T-helper 1 cell (primary cell): ENCODE measurements at regions not wholly inside any gene's neighbourhood (a gene's known extent, or its start where the extent isn't known, plus 50 kb on each side); places are given as distances from the start of the nearest gene placed in this dataset.

Source experiments
- DNase-seq, 5 donors: peaks; one replicate each; pipeline ENCODE4 v3.0.0-alpha.2; 2012 to 2020

- DNase-seq: no peak
Observed at GRCh38 chr17:79680318-79680695, 50.4 kb upstream of the ENPP7 start.

GRCh38 chr17:79679631-79680317, 51.0 kb upstream of the ENPP7 start:
- peak in 1 of 5 donors; percentile 25 for DNase-seq

DNA sequence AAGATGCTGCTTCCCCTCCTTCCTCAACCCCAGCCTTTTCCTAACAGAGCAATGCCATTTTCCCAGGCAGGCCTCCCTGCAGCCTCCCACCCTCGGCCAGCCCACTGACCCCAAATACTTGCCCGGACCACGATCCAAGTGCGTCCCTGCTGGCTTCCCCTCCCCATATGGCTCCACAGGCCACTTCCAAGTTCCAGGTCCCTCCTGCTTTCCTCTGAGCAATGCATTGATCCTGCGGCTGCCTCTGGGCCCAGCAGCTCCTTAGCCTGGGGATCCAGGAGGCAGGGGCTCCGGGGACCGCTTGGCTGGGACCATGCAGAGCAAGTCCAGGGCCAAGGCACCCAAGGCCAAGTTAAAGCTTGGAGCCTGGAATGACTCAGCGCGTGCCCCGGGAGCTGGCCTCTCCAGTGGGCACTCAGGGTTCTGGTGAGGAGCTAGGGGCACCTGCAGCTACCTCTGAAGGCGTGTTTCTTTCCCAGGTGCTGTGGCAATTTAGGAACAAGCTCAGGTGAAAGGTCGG, 51.9 kb upstream of the ENPP7 start:
- DNase-seq: no peak

DNA sequence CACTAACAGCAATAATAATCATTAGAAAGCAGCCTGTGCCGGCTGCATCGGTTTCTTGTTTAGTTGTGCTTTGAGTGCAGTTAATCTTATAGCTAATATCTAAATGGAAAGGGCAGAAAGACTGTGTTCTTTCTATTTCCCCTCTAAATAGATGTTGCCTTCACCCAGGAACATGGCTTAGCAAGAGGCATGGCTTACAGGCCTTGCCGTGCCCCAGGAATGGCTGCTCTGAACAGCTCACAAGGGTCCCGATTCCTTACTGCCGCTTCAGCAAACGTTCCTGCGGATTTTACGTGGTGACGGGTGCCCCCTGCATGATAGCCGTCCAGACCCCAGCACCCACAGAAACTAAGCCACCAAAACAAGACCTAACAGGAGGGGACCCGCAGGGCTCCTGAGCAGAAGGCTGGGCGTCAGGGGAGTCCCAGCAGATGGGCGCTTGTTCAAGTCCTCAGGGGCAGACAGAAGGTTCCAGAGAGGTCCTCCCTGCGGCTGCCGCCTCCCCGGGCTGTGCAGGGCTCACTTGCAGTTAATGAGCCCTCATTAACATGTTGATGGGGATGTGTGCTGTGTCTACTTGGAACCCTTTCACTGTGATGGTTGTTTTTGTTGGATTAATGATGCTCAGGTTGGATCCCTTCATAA, 52.5 kb upstream of the ENPP7 start:
- no peak for DNase-seq

- DNase-seq: no peak
Observed at GRCh38 chr17:79677646-79678045, 53.1 kb upstream of the ENPP7 start.

- no peak for DNase-seq
Observed at GRCh38 chr17:79676796-79677195, 53.9 kb upstream of the ENPP7 start.

DNA sequence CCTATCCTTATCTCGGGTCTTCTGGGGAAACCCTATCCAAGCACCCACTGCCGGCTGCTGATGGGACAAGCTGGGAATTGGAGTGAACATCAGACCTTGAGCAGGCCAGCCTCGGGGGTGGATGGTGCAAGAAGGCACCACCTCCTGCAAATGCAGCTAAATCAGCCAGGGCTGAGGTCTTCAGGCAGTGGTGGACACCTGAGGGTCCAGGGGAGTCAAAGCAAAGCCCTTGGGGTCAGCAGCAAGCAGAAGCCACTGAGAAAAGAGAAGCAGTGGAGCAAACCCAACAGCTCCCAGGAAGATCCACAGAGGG, 55.4 kb upstream of the ENPP7 start:
- DNase-seq: no peak

DNA sequence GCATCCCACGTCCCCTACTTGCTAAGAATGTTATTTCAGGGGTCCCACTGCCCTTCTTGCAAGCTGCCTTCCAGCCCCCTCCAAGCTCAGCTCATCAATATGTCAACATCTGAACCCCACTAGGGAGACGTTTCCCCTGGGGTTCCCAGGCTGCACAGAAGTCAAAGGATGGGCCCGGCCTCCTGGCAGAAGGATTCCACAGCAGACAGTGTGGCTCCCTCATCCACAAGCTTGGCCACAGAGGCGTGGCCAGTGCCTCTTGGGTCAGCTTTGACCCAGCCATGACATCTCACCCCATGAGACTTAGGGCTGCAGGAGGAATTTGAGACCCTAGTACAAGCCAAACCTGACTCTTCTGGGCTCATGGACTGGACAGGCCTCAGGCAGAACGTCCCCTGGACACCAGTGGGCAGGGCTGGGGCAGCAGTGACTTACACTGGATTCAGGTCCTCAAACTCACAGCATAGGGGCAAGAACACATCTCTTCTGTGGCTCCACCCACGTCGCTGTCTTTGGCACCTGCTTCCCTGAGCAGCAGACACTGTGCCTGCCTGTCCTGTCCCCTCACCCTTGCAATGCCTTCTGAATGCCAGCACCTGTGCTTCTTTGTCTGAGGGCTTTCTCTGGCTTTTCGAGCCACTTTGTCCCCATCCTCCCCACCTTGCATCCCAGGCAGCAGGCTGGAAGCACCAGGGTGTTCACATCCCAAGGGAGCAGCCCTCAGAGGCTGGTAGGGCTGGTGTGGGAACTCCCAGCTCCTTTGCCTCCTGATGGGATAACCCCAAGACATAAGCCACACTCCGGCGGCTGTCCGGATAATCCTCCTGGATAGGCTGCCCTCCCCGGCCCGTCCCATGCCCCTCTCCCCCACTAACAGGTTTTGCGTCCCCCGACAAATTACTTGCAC, 56.0 kb upstream of the ENPP7 start:
- DNase-seq: no peak

DNA sequence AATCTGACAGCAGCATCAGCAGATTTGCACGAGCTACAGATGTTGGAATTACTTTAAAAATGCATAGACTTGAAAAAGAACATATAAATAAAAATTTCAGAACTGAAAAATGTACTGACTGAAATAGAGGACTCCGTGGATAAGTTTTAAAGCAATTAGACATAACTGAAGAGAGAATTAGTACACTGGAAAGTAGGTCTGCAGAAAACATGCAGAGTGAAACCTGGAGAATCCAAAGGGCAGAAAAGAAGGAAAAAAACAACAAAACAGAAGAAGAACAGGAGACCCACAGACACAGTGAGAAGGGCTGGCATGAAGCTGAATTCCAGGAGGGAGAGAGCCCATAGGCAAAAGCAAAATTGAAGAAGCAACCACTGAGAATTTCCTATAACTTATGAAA, 57.2 kb upstream of the ENPP7 start:
- no peak for DNase-seq

- no peak for DNase-seq
Observed at GRCh38 chr17:79672496-79672895, 58.2 kb upstream of the ENPP7 start.

DNA sequence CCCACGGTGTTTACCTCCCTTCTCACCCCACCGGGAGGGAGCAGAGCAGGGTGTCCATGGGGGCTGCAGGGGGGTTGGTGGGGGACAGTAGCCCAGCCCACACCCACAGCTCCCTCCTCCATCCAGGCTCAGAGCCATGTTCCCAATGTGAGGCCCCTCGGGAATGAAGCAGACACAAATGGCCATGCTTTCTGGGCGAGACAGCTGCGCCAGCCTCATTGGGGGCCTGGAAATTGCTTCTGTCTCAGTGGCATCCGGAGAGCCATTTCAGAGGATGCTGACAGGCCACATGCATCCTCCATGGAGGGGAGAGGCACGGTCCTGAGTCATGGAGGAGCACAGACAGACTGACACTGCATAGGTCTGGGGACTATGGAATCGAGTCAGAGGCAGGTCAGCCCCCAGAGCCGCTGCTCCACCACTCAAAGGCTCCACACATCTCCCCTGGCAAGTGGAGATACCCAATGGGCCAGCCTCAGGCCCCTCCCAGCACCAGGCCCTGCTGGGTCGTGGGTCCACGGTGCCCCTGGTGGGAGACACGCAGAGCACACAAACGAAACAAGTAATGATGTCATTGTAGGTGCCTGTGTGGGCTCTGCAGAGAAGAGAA, 59.6 kb upstream of the ENPP7 start:
- DNase-seq: no peak

- DNase-seq: no peak
Observed at GRCh38 chr17:79670537-79671084, 59.8 kb upstream of the RBFOX3 start.

- no peak for DNase-seq
Observed at GRCh38 chr17:79669861-79670260, 59.0 kb upstream of the RBFOX3 start.

- DNase-seq: no peak
Observed at GRCh38 chr17:79668344-79669250, 57.7 kb upstream of the RBFOX3 start.

DNA sequence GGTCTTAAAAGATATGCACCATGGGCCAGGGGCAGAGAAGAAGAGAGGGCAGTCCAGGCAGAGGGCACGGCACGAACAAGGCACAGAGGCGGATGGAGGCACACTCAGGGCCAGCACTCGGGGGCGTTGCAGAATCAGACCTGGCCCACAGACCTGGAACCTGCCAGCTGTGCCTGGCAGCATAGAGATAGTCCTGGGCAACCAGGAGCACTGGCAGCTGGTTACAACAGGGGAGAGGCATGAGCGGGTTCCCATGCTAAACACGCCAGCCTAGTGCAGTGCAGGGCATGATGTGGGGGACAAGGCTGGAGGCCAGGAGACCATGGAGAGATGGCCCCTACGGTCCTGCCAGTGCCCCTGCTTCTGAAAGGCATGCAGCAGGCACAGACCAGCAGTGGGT, 56.9 kb upstream of the RBFOX3 start:
- DNase-seq: no peak

- DNase-seq: no peak
Observed at GRCh38 chr17:79667121-79667715, 56.4 kb upstream of the RBFOX3 start.

DNA sequence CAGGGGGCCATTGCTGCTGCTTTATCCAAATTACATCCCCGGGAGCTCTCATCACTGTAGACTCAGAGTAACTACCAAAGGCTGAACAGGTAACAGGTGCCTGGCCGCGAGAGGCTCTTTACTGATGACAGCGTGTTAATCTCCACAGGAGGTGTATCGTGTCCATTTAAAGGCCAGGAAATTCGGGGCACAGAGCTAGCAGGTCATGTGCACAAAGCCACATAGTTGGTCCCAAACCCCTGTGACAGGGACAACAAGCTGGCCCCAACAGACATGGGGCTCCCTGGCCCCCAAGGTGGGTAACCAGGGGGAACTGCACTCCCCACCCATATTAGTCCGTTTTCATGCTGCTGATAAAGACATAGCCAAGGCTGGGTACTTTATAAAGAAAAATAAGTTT, 55.3 kb upstream of the RBFOX3 start:
- DNase-seq: no peak

- no peak for DNase-seq
Observed at GRCh38 chr17:79664930-79665737, 54.3 kb upstream of the RBFOX3 start.

DNA sequence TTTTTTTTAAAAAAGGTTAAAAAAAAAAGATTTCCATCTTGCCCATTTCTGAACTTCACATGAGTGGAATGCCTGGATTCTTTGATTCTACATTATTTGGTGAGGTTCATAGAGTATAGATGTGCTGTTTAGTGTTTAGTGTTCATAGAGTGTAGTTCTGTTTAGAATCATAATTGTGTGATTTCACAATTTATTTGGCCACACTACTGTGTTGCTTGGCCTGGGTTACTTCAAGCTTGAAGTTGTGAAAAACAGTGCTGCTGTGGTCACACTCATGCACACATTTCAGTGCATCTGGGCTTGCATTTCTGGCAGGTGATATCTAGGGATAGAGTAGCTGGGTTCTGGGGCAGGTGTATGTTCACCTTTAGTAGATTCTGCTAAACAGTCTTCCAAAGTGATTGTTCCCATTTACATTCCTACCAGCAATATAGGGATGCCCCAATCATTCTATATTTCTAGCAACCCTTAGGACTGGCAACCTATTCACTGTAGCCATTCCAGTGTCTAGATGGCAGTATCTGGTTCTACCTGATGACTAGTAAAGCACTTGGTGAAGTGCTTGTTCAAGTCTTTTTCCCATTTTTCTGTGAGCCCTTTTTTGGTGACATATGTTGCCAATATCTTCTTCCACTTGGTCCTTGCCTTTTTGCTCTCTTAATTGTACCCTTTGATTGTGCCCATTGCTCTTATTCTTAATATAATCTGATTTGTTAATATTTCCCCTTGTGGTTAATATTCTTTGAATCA, 50.6 kb upstream of the RBFOX3 start:
- no peak for DNase-seq
